AG09319 (cell line): ENCODE measurements at regions not wholly inside any gene's neighbourhood (a gene's known extent, or its start where the extent isn't known, plus 50 kb on each side); places are given as distances from the start of the nearest gene placed in this dataset.

Experiments used
- DNase-seq: peaks from one replicate; pipeline ENCODE4 v3.0.0-alpha.2; 2010; ENCODE audit warnings: low read depth; ENCODE audit errors: extremely low read depth
- CTCF ChIP-seq: IDR thresholded peaks from 2 replicates; pipeline ENCODE4 v1.5.1; 2011; ENCODE audit warnings: low read depth, mild to moderate bottlenecking, inconsistent platforms, low read length, moderate library complexity

- no peak for DNase-seq
- no peak for TF ChIP-seq CTCF
Observed at GRCh38 chr5:4513381-4513780, 626.7 kb upstream of the ADAMTS16 start.

GRCh38 chr5:4514067-4514648 is 626.0 kb upstream of the ADAMTS16 start:
- TF ChIP-seq CTCF: no peak

GRCh38 chr5:4518903-4519672 is 621.0 kb upstream of the ADAMTS16 start:
- no peak for TF ChIP-seq CTCF
- DNase-seq: no peak

More at GRCh38 chr5:4514067-4514648, 626.0 kb upstream of the ADAMTS16 start:
- no peak for DNase-seq

GRCh38 chr5:4520559-4520958 is 619.6 kb upstream of the ADAMTS16 start:
- DNase-seq: no peak
- no peak for TF ChIP-seq CTCF

GRCh38 chr5:4523038-4523437 is 617.1 kb upstream of the ADAMTS16 start:
- no peak for TF ChIP-seq CTCF
- DNase-seq: no peak

- TF ChIP-seq CTCF: no peak
- DNase-seq: no peak
Observed at GRCh38 chr5:4531756-4532704, 608.1 kb upstream of the ADAMTS16 start.

GRCh38 chr5:4532705-4533080 is 607.4 kb upstream of the ADAMTS16 start:
- TF ChIP-seq CTCF: no peak
- no peak for DNase-seq
